CD4-positive, alpha-beta T cell treated with Interleukin-6 at 100 ng/mL for 8 hours (primary cell): ENCODE measurements at regions not wholly inside any gene's neighbourhood (a gene's known extent, or its start where the extent isn't known, plus 50 kb on each side); places are given as distances from the start of the nearest gene placed in this dataset.

Experiments used
- DNase-seq: peaks from one replicate; pipeline ENCODE4 v3.0.0-alpha.2; 2020; ENCODE audit warnings: mixed read lengths, low spot score

DNA sequence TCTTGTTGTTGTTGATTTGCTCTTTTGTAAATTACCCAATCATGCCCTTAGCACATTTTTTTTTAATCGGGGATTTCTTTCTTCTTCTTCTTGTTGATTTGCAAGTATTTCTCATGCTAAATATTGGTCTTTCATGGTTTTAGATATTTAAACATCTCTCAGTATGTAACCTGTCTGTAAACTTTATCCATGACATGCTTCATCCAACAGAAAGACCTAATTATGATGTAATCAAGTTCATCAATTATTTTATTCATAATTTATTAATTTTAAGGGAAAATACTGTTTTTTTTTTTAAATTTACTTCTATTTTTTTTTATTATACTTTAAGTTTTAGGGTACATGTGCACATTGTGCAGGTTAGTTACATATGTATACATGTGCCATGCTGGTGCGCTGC is 69.8 kb downstream of the TNFSF18 start:
- DNase-seq = no peak
